ENCODE measurements at regions not wholly inside any gene's neighbourhood (a gene's known extent, or its start where the extent isn't known, plus 50 kb on each side); places are given as distances from the start of the nearest gene placed in this dataset.

GRCh38 chr3:162213196-162213595 lies 716.6 kb downstream of the OTOL1 start:
- TF ChIP-seq POLR2A (IDR thresholded peaks at IDR 0.05) (no peak), EP300 (IDR thresholded peaks at IDR 0.05) (no peak), POLR2AphosphoS5 (IDR thresholded peaks at IDR 0.05) (no peak)
- TF ChIP-seq, protein P1, sequence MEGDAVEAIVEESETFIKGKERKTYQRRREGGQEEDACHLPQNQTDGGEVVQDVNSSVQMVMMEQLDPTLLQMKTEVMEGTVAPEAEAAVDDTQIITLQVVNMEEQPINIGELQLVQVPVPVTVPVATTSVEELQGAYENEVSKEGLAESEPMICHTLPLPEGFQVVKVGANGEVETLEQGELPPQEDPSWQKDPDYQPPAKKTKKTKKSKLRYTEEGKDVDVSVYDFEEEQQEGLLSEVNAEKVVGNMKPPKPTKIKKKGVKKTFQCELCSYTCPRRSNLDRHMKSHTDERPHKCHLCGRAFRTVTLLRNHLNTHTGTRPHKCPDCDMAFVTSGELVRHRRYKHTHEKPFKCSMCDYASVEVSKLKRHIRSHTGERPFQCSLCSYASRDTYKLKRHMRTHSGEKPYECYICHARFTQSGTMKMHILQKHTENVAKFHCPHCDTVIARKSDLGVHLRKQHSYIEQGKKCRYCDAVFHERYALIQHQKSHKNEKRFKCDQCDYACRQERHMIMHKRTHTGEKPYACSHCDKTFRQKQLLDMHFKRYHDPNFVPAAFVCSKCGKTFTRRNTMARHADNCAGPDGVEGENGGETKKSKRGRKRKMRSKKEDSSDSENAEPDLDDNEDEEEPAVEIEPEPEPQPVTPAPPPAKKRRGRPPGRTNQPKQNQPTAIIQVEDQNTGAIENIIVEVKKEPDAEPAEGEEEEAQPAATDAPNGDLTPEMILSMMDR (IDR thresholded peaks at IDR 0.05): no peak
